ENCODE measurements at regions not wholly inside any gene's neighbourhood (a gene's known extent, or its start where the extent isn't known, plus 50 kb on each side); places are given as distances from the start of the nearest gene placed in this dataset.

DNA sequence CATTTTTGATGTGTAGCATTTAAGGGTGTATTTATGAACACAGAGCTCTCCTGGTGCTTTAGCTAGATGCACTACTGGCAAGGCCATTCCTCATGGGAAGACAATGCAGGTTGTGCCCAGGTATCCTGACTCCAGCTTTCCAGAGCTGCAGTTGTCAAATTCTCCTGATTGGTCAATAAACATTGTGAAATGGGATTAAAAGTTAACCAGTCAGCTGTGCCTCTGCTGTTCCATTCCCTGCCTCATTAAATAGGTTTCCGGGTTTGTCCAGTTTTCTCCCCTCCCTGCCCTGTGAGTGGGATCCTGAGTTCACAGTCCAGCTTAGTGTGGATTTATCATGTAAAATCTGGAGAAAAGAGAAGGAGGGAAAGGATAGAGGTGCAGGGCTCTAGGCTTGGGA is 207.3 kb downstream of the SQOR start:
- no peak overlapping the region for H3K27ac ChIP-seq
- TF ChIP-seq, protein P1, sequence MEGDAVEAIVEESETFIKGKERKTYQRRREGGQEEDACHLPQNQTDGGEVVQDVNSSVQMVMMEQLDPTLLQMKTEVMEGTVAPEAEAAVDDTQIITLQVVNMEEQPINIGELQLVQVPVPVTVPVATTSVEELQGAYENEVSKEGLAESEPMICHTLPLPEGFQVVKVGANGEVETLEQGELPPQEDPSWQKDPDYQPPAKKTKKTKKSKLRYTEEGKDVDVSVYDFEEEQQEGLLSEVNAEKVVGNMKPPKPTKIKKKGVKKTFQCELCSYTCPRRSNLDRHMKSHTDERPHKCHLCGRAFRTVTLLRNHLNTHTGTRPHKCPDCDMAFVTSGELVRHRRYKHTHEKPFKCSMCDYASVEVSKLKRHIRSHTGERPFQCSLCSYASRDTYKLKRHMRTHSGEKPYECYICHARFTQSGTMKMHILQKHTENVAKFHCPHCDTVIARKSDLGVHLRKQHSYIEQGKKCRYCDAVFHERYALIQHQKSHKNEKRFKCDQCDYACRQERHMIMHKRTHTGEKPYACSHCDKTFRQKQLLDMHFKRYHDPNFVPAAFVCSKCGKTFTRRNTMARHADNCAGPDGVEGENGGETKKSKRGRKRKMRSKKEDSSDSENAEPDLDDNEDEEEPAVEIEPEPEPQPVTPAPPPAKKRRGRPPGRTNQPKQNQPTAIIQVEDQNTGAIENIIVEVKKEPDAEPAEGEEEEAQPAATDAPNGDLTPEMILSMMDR (IDR thresholded peaks at IDR 0.05), result no peak
- TF ChIP-seq POLR2A (IDR thresholded peaks at IDR 0.05) (no peak), EP300 (IDR thresholded peaks at IDR 0.05) (no peak)

DNA sequence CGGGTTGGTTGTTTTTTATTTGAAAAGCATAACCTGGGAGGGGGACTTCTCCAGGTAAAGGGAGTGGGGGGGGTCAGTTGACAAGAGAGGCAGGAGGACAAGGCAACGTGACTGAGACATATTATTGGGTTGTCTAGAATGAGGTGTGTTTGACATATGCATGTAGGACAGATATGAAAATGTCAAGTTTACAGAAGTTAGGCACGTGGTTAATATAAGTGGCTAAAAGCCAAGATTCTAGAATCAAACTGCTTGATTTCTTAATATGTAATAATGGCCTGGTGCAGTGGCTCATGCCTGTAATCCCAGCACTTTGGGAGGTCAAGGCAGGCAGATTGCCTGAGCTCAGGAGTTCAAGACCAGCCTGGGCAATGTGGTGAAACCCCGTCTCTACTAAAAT is 212.8 kb downstream of the SQOR start:
- H3K9me3 ChIP-seq, result no peaks in the 10 kb centered on the region
- intact Hi-C loops (cut with DNase I), result no loop called here
- DNase-seq, result no peak
- WGBS, 3 donors, result 56 to 77% (median 57%) methylated on average over 4 of the region's 4 CpGs
- H3K4me3 ChIP-seq, result no peak overlapping the region
- H3K4me1 ChIP-seq (ENCODE audit: insufficient read depth), result no peaks in the 10 kb centered on the region
- H3K36me3 ChIP-seq, result no peaks in the 10 kb centered on the region
- no peaks in the 10 kb centered on the region for H3K27me3 ChIP-seq
- H3K27ac ChIP-seq, result no peak overlapping the region
- TF ChIP-seq, protein P1 (IDR thresholded peaks at IDR 0.05), result no peak
- no peak for TF ChIP-seq POLR2A (IDR thresholded peaks at IDR 0.05)
- no peak for TF ChIP-seq EP300 (IDR thresholded peaks at IDR 0.05)

More for the DNA sequence above, 207.3 kb downstream of the SQOR start:
- no peak for DNase-seq
- no peak overlapping the region for H3K4me3 ChIP-seq
- no peaks in the 10 kb centered on the region for H3K4me1 ChIP-seq (ENCODE audit: insufficient read depth)
- H3K9me3 ChIP-seq, result no peaks in the 10 kb centered on the region
- no peaks in the 10 kb centered on the region for H3K27me3 ChIP-seq
- 71 to 83% (median 79%) methylated on average over 1 of the region's 1 CpG for WGBS, 3 donors
- no peaks in the 10 kb centered on the region for H3K36me3 ChIP-seq
- intact Hi-C loops (cut with DNase I), result no loop called here

DNA sequence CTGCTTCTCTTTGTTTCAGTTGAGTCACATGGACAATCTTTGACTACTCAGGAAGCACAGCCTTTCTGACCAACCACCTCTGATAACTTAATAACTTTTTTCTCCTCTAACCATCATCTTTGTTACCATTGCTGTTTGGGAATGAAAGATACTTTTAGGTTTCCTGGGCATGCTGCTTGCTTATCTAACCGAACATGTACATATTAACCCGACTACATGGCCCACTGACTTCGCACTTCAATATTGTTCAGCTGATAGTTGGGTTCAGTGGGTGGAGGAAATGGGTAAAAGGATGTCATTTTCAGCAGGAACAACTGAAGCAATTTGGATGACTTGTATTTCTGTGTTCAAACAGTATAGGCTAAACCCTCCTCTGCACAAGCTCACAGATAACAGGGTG is 214.3 kb downstream of the SQOR start:
- intact Hi-C loops (cut with DNase I), result no loop called here
- Histone ChIP-seq H3K27me3 (no peaks in the 10 kb centered on the region), H3K4me3 (no peak overlapping the region), H3K9me3 (no peaks in the 10 kb centered on the region), H3K36me3 (no peaks in the 10 kb centered on the region), H3K27ac (no peak overlapping the region), H3K4me1 (ENCODE audit: insufficient read depth) (no peaks in the 10 kb centered on the region)
- no peak for DNase-seq
- WGBS, 3 donors, result 89 to 96% (median 89%) methylated on average over 3 of the region's 3 CpGs
- TF ChIP-seq, protein P1 (IDR thresholded peaks at IDR 0.05), result no peak
- TF ChIP-seq EP300 (IDR thresholded peaks at IDR 0.05) (no peak), POLR2A (IDR thresholded peaks at IDR 0.05) (no peak)

DNA sequence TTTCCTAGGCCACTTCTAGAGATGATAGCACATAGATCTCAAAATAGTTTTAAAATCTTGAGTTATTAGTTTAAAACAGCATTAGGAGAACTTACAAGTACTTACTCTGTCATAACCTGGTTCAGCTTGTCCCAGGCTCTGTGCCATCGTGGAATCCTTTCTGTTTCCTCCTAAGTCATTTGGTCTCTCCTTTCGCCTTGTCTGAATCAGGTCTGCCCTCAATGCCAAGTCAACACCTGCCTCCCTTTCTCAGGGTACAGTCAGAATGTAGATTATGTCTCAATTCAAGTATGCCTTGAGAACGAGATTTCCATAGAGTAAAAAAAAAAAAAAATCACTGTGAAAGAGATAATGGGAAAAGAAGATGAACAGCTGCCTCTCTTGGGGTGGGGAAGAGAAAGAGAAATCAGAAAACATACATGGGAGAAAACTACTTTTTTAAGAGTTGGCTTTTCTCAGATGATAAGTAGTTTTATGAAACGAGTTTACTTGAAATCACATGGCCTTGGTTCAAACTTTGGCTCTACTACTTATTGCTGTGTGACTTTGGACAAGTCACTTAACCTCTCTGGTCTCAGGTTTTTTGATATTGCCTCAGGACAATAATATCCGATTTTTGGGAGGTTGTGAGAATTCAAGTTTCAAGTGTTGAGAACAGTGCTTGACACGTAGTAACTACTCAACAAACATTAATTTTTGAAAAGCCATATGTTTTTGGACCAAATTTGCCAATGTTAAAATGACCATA is 219.8 kb downstream of the SQOR start:
- H3K4me1 ChIP-seq (ENCODE audit: insufficient read depth), result no peaks in the 10 kb centered on the region
- no peaks in the 10 kb centered on the region for H3K27me3 ChIP-seq
- intact Hi-C loops (cut with DNase I), result no loop called here
- H3K36me3 ChIP-seq, result no peaks in the 10 kb centered on the region
- no peak overlapping the region for H3K4me3 ChIP-seq
- H3K27ac ChIP-seq, result no peak overlapping the region
- WGBS, 3 donors, result 68 to 78% (median 70%) methylated on average over 6 of the region's 6 CpGs
- no peaks in the 10 kb centered on the region for H3K9me3 ChIP-seq
- TF ChIP-seq, protein P1 (IDR thresholded peaks at IDR 0.05), result no peak
- TF ChIP-seq POLR2A (IDR thresholded peaks at IDR 0.05), result no peak
- TF ChIP-seq EP300 (IDR thresholded peaks at IDR 0.05), result no peak
- no peak for DNase-seq
